ENCODE measurements at regions not wholly inside any gene's neighbourhood (a gene's known extent, or its start where the extent isn't known, plus 50 kb on each side); places are given as distances from the start of the nearest gene placed in this dataset.

GRCh38 chr2:239819974-239820555, 205.1 kb downstream of the NDUFA10 start:
- no peaks in the 10 kb centered on the region for H4K20me1 ChIP-seq (replicated peaks; ENCODE audit: control insufficient read depth, extremely low read depth, insufficient read depth, low read length)
- no peak overlapping the region for H3K4me3 ChIP-seq (replicated peaks in 1 of 3; ENCODE audit: insufficient read depth in 1 of 3, low read depth in 1 of 3, low read length in 3 of 3)
- intact Hi-C loops (cut with micrococcal nuclease), result no loop called here
- H3K79me2 ChIP-seq (ENCODE audit: control insufficient read depth, insufficient read depth, low read length), result no peaks in the 10 kb centered on the region
- no peaks in the 10 kb centered on the region for H3K27me3 ChIP-seq (ENCODE audit: control insufficient read depth in 2 of 2, insufficient read depth in 2 of 2, low read length in 2 of 2)
- FAIRE-seq (no peak), DNase-seq (ENCODE audit: low read depth, low spot score) (no peak)
- TF ChIP-seq EZH2 (IDR thresholded peaks at IDR 0.05; ENCODE audit: borderline replicate concordance, low read depth, low read length, severe bottlenecking) (no peak), MYC (IDR thresholded peaks at IDR 0.05; ENCODE audit: low read depth, low read length) (no peak)
- no peaks in the 10 kb centered on the region for H3K9me1 ChIP-seq (replicated peaks; ENCODE audit: control insufficient read depth, extremely low read depth, insufficient read depth, low read length)
- H2AFZ ChIP-seq (ENCODE audit: low read depth, low read length), result no peak overlapping the region
- H3K4me1 ChIP-seq (ENCODE audit: control insufficient read depth, extremely low read depth, insufficient read depth, low read length), result no peaks in the 10 kb centered on the region
- H3K27ac ChIP-seq (ENCODE audit: insufficient read depth, low read depth, low read length), result no peak overlapping the region
- H3K9me3 ChIP-seq (replicated peaks; ENCODE audit: control insufficient read depth, insufficient read depth, low read length), result no peaks in the 10 kb centered on the region
- ChIA-PET CTCF (no interaction called here), POLR2A (no interaction called here)
- no peak overlapping the region for H3K9ac ChIP-seq (replicated peaks; ENCODE audit: extremely low read depth, insufficient read depth, low read length)
- H3K4me2 ChIP-seq (ENCODE audit: insufficient read depth, low read length), result no peak overlapping the region
- dilution Hi-C loops (cut with MboI; ENCODE audit: extremely low pct_ligation_motif_present, low sequenced_read_pairs), result no loop called here
- no TSS peak for BruUV-seq (replicated peaks)
- H3K36me3 ChIP-seq (ENCODE audit: control insufficient read depth in 2 of 2, extremely low read depth in 1 of 2, insufficient read depth in 2 of 2, low read length in 2 of 2), result no peaks in the 10 kb centered on the region

GRCh38 chr2:239819091-239819973, 205.8 kb downstream of the NDUFA10 start:
- DNase-seq (ENCODE audit: low read depth, low spot score), result no peak
- Histone ChIP-seq H3K9ac (replicated peaks; ENCODE audit: extremely low read depth, insufficient read depth, low read length) (no peak overlapping the region), H4K20me1 (replicated peaks; ENCODE audit: control insufficient read depth, extremely low read depth, insufficient read depth, low read length) (no peaks in the 10 kb centered on the region), H3K9me3 (replicated peaks; ENCODE audit: control insufficient read depth, insufficient read depth, low read length) (no peaks in the 10 kb centered on the region), H3K4me3 (replicated peaks in 1 of 3; ENCODE audit: insufficient read depth in 1 of 3, low read depth in 1 of 3, low read length in 3 of 3) (no peak overlapping the region), H2AFZ (ENCODE audit: low read depth, low read length) (no peak overlapping the region), H3K9me1 (replicated peaks; ENCODE audit: control insufficient read depth, extremely low read depth, insufficient read depth, low read length) (no peaks in the 10 kb centered on the region), H3K27ac (ENCODE audit: insufficient read depth, low read depth, low read length) (no peak overlapping the region), H3K4me1 (ENCODE audit: control insufficient read depth, extremely low read depth, insufficient read depth, low read length) (no peaks in the 10 kb centered on the region), H3K79me2 (ENCODE audit: control insufficient read depth, insufficient read depth, low read length) (no peaks in the 10 kb centered on the region), H3K36me3 (ENCODE audit: control insufficient read depth in 2 of 2, extremely low read depth in 1 of 2, insufficient read depth in 2 of 2, low read length in 2 of 2) (no peaks in the 10 kb centered on the region), H3K27me3 (ENCODE audit: control insufficient read depth in 2 of 2, insufficient read depth in 2 of 2, low read length in 2 of 2) (no peaks in the 10 kb centered on the region), H3K4me2 (ENCODE audit: insufficient read depth, low read length) (no peak overlapping the region)
- no TSS peak for BruUV-seq (replicated peaks)
- POLR2A ChIA-PET, result no interaction called here
- CTCF ChIA-PET, result no interaction called here
- dilution Hi-C loops (cut with MboI; ENCODE audit: extremely low pct_ligation_motif_present, low sequenced_read_pairs), result no loop called here
- TF ChIP-seq FOS (IDR thresholded peaks at IDR 0.05; ENCODE audit: borderline replicate concordance, insufficient read depth, low read length), result no peak
- TF ChIP-seq JUN (IDR thresholded peaks at IDR 0.05; ENCODE audit: borderline replicate concordance, insufficient read depth, insufficient read length, low read depth), result no peak
- TF ChIP-seq EZH2 (IDR thresholded peaks at IDR 0.05; ENCODE audit: borderline replicate concordance, low read depth, low read length, severe bottlenecking), result no peak
- no peak for TF ChIP-seq POLR2AphosphoS5 (IDR thresholded peaks at IDR 0.05; ENCODE audit: insufficient read depth, low read depth, low read length)
- no peak for TF ChIP-seq CTCF (IDR thresholded peaks at IDR 0.05; ENCODE audit: extremely low read depth in 1 of 2, insufficient read depth in 1 of 2, low read depth in 1 of 2, low read length in 2 of 2)
- no peak for TF ChIP-seq MAX (IDR thresholded peaks at IDR 0.05; ENCODE audit: insufficient read depth, insufficient read length)
- intact Hi-C loops (cut with micrococcal nuclease), result no loop called here
- no peak for FAIRE-seq
